Right lobe of liver (tissue), 6 donors: ENCODE measurements at regions not wholly inside any gene's neighbourhood (a gene's known extent, or its start where the extent isn't known, plus 50 kb on each side); places are given as distances from the start of the nearest gene placed in this dataset.

ENCODE experiments used
- ATAC-seq, 4 donors: fragments of 200-7000 bp; cut with Tn5 transposase; one replicate each; pipeline ENCODE4 v1.9.1; 2020; ENCODE audit warnings: mild to moderate bottlenecking in 4 of 4, moderate library complexity in 4 of 4
- DNase-seq, 3 donors: peaks; one replicate each; pipeline ENCODE4 v3.0.0-alpha.2; 2020
- H3K27ac ChIP-seq, 3 donors: fragments of 200-600 bp; one replicate each; pipeline ENCODE4 v1.8.0; 2022
- H3K27me3 ChIP-seq, 2 donors: fragments of 200-600 bp; one replicate each; pipeline ENCODE4 v1.8.0; 2022
- H3K36me3 ChIP-seq, 4 donors: fragments of 200-600 bp; sonication (generic) in 1 of 4; one replicate each; pipeline versions ENCODE4 v1.5.1 to v1.8.0; 2017 to 2022; ENCODE audit warnings: control low read depth in 1 of 4
- H3K4me1 ChIP-seq, 4 donors: fragments of 200-600 bp; sonication (generic) in 1 of 4; one replicate each; pipeline versions ENCODE4 v1.5.1 to v1.8.0; 2017 to 2022; ENCODE audit warnings: control low read depth in 1 of 4
- H3K4me3 ChIP-seq, 3 donors: fragments of 200-600 bp; one replicate each; pipeline ENCODE4 v1.8.0; 2022
- H3K9me3 ChIP-seq, 4 donors: fragments of 200-600 bp; sonication (generic) in 1 of 4; one replicate each; pipeline versions ENCODE4 v1.5.1 to v1.8.0; 2017 to 2022; ENCODE audit warnings: control low read depth in 1 of 4
- POLR2A ChIP-seq: fragments of 450-650 bp; IDR thresholded peaks from one replicate; pipeline ENCODE4 v1.6.1; 2017; ENCODE audit warnings: antibody characterized with exemption, mild to moderate bottlenecking
- WGBS: methylation state at CpG from one replicate; pipeline ENCODE4 v1.1.6; 2018; ENCODE audit warnings: low coverage, low lambda C conversion rate; ENCODE audit not compliant: insufficient coverage; ENCODE audit errors: missing lambda C conversion rate; 5-methylcytosine and 5-hydroxymethylcytosine counted together
- intact Hi-C, 2 donors: fragments of 100-400 bp; cut with DNase I; formaldehyde crosslinking; loops; one replicate each; pipeline versions ENCODE4 v1.11.2 to v1.14.1; 2022
- TF ChIP-seq, protein P1 (sequence below), 4 donors: fragments of 200-600 bp in 3 of 4; fragments of 450-650 bp in 1 of 4; IDR thresholded peaks; one replicate each; pipeline versions ENCODE4 v1.5.1 to v1.8.0; 2016 to 2022; ENCODE audit warnings: antibody characterized with exemption in 4 of 4, mild to moderate bottlenecking in 2 of 4
- donor health status: DM: no; HTN: yes; CAD: no.
- donor health status: DM: no; HTN: no; CAD: no.
- donor health status: DM: no; HTN: no; CAD: no.
- donor health status: DM: no; HTN: yes; CAD: no.
- donor health status: DM: no; HTN: yes; CAD: no.

DNA sequence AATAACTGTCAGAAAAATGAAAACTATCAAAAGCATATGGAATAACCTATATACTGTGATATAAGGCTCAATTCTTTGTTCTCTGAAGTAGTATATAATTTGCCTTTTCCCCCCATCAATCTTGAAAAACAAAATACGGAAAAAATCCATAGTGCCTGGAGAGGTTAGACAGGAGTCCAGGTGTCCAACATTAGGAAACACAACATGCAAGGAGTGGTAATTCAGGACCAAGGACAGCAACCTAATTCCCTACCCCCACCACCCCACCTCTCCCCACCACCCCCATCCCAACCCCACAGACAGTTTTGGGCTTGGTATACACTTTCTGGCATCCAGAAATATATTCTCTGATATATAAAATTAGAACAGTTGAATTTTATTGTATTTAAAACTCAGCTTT, 55.1 kb upstream of the SLC25A26 start:
- Histone ChIP-seq H3K4me1 (no peaks in the 10 kb centered on the region), H3K27ac (no peak overlapping the region), H3K4me3 (no peak overlapping the region), H3K36me3 (no peaks in the 10 kb centered on the region), H3K27me3 (no peaks in the 10 kb centered on the region), H3K9me3 (no peaks in the 10 kb centered on the region)
- ATAC-seq, result no peak
- intact Hi-C loops, result no loop called here
- WGBS, result 20% methylated on average over 1 of the region's 1 CpG
- TF ChIP-seq POLR2A, result no peak
- TF ChIP-seq, protein P1, sequence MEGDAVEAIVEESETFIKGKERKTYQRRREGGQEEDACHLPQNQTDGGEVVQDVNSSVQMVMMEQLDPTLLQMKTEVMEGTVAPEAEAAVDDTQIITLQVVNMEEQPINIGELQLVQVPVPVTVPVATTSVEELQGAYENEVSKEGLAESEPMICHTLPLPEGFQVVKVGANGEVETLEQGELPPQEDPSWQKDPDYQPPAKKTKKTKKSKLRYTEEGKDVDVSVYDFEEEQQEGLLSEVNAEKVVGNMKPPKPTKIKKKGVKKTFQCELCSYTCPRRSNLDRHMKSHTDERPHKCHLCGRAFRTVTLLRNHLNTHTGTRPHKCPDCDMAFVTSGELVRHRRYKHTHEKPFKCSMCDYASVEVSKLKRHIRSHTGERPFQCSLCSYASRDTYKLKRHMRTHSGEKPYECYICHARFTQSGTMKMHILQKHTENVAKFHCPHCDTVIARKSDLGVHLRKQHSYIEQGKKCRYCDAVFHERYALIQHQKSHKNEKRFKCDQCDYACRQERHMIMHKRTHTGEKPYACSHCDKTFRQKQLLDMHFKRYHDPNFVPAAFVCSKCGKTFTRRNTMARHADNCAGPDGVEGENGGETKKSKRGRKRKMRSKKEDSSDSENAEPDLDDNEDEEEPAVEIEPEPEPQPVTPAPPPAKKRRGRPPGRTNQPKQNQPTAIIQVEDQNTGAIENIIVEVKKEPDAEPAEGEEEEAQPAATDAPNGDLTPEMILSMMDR (IDR thresholded peaks at IDR 0.05), result no peak
- no peak for DNase-seq

DNA sequence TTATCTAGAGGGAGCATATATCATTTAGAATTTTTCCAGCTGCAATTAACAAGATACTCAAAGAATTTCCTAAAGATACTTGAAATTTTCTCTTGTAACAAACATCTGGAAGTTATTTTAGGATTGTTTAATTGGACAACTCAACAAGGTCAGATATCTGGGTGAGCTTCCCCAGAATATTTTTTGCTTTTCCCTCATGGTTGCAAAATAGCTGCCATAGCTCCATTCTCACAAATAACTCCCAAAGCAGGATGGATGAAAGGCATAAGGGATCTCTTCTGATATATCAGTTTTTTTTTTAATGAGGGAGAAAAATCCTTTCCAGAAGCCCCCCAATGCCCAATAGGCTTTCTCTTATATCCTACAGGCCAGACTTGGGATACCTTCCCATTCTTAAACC, 56.6 kb upstream of the SLC25A26 start:
- no peaks in the 10 kb centered on the region for H3K9me3 ChIP-seq
- H3K27me3 ChIP-seq, result no peaks in the 10 kb centered on the region
- H3K4me3 ChIP-seq, result no peak overlapping the region
- ATAC-seq (no peak), DNase-seq (no peak)
- intact Hi-C loops, result no loop called here
- no peaks in the 10 kb centered on the region for H3K4me1 ChIP-seq
- H3K36me3 ChIP-seq, result no peaks in the 10 kb centered on the region
- no peak overlapping the region for H3K27ac ChIP-seq
- TF ChIP-seq, protein P1 (IDR thresholded peaks at IDR 0.05), result no peak
- no peak for TF ChIP-seq POLR2A

DNA sequence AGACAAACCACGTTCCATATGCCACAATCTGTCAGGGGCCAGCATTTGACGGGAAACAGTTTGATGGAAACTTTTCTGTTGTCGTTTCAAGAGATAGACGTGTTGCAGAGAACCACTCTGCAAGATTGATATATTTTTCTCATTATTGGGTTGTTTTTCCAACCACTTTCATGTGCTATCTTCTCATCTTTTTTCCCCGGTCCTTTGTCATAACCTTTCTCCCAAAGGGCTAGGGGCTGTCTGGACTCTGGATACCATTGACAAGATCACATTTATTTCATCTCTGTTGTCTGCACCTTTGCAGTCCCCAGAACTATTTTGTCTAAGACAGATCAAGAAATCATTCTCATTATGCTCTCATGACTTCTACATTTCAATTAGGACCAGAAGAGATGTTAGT, 57.6 kb upstream of the SLC25A26 start:
- Histone ChIP-seq H3K27ac (no peak overlapping the region), H3K4me1 (no peaks in the 10 kb centered on the region), H3K9me3 (no peaks in the 10 kb centered on the region), H3K27me3 (no peaks in the 10 kb centered on the region), H3K4me3 (no peak overlapping the region), H3K36me3 (no peaks in the 10 kb centered on the region)
- DNase-seq (no peak), ATAC-seq (no peak)
- intact Hi-C loops, result no loop called here
- WGBS, result 83% methylated on average over 5 of the region's 5 CpGs
- TF ChIP-seq, protein P1 (IDR thresholded peaks at IDR 0.05), result no peak
- no peak for TF ChIP-seq POLR2A

DNA sequence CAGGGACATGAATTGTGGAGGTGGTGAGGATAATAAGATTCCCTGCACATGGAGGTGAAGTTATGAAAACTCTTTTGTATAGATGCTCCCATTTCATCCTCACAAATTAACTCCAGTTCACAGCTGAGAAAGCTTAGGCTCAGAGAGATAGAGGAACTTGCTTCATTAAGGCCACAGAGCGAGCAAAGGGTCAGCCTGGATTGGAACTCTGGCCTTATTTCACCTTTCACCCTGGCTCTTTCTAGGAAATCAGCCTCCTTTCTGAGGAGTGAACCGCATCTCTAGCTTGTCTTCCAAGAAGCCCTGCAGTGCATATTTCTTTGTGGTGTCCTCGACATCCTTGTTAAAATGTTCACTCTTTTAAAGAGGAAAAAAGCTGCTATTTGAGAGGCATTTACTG, 58.0 kb upstream of the SLC25A26 start:
- TF ChIP-seq, protein P1 (IDR thresholded peaks at IDR 0.05), result no peak
- TF ChIP-seq POLR2A, result no peak
- ATAC-seq (no peak), DNase-seq (no peak)
- H3K4me1 ChIP-seq, result no peaks in the 10 kb centered on the region
- no peaks in the 10 kb centered on the region for H3K9me3 ChIP-seq
- H3K27me3 ChIP-seq, result no peaks in the 10 kb centered on the region
- WGBS, result 79% methylated on average over 3 of the region's 3 CpGs
- intact Hi-C loops, result no loop called here
- no peak overlapping the region for H3K4me3 ChIP-seq
- no peaks in the 10 kb centered on the region for H3K36me3 ChIP-seq
- no peak overlapping the region for H3K27ac ChIP-seq
